GM21423 (cell line): ENCODE measurements at regions not wholly inside any gene's neighbourhood (a gene's known extent, or its start where the extent isn't known, plus 50 kb on each side); places are given as distances from the start of the nearest gene placed in this dataset.
"Not testable (repeated sequence)": the region's sequence is repeated elsewhere in the genome, so short reads cannot be mapped to it uniquely, and the experiment has no call there.

Experiments used
- ATAC-seq: cut with Tn5 transposase; IDR thresholded peaks from one replicate; pipeline ENCODE4 v1.9.1; 2021; ENCODE audit warnings: mild to moderate bottlenecking, moderate library complexity; ENCODE audit not compliant: unreplicated experiment

DNA sequence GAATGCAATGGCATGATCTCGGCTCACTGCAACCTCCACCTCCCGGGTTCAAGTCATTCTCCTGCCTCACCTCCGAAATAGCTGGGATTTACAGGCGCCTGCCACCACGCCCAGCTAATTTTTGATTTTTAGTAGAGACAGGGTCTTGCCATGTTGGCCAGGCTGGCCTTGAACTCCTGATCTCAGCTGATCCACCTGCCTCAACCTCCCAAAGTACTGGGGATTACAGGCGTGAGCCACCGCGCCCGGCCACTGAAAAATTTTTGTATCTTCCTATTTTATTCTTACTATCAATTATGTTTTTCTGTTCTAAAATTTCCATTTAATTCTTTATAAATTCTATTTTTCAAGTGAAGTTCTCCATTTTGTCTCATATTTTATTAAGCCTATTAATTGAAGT lies 730.4 kb downstream of the EDEM1 start:
- no peak for ATAC-seq

DNA sequence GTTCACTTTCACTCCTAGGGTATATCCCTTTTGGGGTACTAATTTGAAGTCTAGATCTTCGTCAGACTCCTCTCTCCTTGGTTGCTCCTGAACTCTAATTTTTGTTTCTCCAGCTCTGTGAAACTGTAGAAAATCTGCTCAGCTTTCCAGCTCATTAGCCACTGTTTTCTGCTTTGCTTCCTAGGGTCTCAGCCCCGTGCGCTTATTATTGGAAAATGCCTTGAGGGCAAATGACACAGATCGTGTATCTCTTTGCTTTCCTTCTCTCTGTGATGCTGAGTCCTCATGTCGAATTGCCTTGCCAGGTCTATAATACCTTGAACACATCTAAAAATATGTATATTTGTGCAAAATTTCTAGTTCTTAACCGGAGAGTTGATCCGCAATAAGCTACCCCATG lies 731.1 kb downstream of the EDEM1 start:
- ATAC-seq = no peak

DNA sequence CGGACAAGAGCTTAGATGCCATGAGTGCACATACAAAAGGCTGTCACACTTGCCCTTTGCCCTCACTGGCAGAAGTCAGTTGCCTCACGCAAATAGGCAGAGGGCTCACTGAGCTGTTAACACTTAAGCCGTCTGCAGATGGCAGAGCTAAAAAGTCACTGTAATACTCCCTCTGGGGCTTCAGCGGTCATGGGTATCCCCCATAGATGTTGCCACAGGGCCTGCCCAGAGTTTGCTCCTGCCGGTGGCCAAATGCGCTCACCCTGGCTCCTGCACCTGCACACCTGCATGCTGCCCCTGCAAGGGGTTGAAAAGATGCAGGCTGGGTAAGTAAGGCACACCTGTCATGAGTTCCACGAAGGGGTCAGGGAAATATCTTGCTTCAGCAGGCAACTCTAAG lies 741.5 kb downstream of the EDEM1 start:
- no peak for ATAC-seq

DNA sequence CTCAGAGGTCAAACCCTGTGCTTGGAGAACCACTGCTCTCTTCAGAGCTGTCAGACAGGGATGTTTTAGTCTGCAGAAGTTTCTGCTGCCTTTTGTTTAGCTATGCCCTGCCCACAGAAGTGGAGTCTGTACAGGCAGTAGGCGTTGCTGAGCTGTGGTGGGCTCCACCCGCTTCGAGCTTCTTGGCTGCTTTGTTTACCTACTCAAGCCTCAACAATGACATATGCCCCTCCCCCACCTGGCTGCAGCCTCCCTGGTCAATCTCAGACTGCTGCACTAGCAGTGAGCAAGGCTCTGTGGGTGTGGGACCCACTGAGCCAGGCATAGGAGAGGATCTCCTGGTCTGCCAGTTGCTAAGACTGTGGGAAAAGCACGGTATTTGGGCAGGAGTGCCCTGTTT lies 756.6 kb downstream of the EDEM1 start:
- not testable (repeated sequence) for ATAC-seq

DNA sequence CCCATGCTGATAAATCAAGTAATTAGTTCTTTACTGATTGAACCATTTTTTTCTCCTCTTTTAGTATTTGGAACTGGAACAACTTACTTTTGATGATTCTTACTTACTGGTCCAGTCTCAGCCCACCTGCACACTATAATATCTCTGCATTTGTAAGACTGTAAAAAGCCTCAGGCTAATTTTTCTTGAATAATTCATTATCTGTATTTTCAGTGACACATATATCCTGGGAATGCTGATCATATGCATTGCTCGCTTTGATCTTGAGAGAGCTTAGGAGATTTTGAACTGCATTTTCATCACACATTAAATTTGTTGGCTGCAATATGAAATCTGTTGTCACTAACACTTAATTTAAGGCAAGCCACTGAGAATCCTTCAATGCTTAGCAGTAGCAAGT lies 760.6 kb downstream of the EDEM1 start:
- no peak for ATAC-seq

DNA sequence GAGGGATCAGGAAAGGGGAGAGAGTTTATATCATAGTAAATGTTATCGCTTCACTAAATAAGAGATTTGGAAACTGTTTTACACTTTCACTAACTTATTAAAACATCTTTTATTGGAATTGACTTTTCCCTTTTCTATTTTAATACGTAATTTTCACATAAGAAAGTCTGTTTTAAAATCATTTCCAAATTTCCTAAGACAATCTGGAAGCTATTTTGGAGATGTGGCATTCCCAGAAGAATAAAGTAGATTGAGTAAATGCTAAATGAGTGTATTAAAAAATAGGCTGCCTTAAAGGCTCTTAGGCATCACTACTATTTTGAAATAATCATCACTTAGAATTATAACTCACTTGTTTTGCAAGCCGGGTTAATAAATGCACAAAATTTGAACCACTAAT lies 763.5 kb downstream of the EDEM1 start:
- no peak for ATAC-seq

DNA sequence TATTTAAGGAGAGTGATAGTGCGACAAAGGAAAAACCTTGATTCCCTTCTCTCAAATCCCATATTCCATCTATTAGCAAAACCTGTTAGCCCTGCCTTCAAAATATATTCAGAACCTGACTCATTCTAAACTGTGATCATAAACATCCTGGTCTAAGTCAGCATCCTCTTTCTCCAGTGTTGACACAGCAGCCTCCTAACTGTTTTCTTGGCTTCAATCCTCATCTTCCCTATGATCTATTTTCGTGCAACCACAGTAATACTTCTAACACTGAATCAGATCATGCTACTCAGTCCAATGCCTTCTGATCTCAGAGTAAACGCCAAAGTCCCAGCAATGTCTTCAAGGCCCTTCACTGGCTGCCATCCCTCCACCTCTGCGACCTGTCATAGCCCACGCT lies 785.1 kb downstream of the EDEM1 start:
- ATAC-seq = no peak

DNA sequence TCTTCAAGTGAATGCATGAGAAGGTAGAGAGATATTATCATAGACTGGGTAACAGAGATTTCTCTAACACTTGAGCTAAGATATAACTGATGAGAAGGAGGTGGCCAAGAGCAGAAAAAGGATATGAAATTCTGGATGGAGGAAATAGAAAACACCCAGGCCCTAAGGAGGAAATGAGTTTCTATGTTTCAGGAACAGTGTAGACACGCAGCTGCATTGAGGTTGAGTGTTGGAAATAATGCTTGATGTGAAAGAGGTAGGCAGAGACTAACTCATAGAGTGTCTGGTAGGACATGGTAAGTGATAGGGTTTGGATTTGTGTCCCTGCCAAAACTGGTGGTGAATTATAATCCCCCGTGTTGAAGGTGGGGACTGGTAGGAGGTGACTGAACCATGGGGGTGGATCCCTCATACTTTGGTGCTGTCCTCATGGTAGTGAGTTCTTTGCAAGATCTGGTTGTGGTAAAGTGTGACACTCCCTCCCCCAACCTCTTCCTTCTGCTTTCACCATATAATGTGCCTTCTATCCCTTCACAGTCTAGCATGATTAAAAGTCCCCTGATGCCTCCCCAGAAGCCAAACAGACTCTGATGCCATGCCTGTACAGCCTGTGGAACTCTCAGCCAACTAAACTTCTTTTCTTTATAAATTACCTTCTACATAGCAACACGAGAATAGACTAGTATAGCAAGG lies 787.3 kb downstream of the EDEM1 start:
- no peak for ATAC-seq

DNA sequence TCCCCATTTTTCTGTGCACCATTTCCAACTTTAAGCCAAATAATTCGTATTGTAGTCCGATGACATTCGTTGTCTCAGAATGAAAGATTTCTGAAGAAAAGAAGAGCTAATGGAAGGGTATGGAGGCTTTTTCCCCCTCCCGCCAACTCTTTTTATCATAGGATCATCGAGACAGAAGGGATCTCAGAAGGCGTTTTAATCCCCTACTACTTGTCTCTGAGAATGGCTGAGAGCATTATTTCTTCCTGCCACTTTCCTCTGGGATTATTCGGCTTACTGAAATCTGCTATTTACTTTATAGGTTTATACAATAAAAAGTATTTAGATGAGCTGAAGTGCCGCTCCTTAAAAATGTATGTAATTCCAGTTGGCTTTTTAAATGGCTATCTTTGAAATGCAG lies 789.8 kb downstream of the EDEM1 start:
- ATAC-seq = no peak

DNA sequence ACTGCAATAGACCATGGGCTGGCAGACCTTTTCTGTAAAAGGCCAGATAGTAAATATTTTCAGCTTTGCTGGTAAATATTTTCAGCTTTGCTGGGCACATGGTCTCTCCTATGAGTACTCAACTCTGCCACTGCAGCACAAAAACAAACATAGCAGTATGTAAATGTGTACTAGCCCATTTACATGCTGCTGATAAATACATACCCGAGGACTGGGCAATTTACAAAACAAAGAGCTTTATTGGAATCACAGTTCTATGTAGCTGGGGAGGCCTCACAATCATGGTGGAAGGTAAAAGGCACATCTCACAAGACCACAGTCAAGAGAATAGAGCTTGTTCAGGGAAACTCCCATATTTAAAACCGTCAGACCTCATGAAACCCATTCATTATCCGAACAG lies 793.0 kb downstream of the EDEM1 start:
- no peak for ATAC-seq

DNA sequence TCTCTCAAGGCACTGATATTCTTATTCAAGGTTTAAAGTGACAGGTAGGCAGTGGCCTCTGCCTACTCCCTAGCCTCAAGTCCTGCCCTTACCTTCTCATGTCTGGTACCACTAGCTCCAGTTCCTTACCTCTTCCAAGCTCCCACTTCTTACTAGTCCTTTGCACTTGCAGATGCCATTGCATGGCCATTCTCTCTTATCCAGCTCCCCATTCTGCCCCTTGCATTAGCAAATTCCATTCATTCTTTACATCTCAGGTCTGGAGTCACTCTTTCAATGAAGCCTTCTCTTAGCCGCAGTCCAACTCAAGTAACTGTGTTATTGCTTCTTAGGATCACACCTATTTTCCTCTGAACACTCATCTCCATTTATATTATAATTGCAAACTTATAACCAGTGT lies 807.1 kb downstream of the EDEM1 start:
- no peak for ATAC-seq

DNA sequence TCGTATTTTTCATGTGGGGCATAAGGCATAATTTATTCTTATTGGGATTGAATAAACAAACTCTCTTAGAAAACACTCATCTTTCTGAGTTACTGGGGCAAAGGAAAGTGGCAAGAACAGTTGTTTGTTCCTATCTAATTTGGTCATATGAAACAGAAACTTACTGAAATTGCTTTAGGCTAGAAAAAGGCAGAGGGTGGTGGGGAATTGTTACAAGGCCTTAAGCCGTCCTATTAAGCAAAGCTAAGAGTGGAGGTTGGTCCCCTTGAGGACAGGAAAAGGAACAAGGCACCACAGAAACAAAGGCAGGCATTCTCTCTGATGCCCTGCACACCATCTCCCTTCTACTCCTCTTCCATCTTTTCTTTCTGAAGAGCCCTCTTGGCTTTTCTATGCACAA lies 830.9 kb downstream of the EDEM1 start:
- ATAC-seq = no peak

DNA sequence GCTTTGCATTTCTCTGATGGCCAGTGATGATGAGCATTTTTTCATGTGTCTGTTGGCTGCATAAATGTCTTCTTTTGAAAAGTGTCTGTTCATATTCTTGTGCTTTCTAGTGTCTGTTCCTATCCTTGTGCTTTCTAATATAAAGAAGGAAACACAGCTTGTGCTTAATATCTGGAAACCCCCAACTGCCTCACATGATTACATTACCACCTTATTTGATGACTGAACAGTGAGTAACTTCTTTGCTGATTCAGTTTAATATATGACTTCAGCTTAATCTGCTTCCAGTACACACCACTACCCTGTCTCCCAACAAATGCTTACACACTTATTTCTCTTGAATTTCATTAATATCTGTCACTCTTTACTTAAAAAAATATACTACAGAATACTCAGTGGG lies 835.1 kb downstream of the EDEM1 start:
- no peak for ATAC-seq

DNA sequence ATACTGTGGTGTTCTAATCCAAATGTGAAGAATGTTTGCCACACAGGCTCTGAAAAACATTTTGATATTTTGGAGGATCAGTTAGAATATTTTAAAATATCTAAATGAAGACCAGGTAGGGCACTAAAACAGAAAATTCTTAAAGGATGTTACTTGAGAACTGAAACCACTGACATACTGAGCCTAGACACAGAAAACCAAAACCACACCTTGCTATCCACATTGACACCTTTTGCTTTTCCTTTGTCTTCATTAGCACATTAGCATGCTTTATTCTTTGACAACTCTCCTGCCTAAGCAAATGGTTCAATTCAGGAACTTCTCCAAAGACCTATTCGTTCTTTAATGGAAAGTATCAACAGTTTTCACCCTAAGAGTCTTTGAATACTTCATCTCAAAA lies 835.9 kb upstream of the GRM7 start:
- ATAC-seq = no peak

DNA sequence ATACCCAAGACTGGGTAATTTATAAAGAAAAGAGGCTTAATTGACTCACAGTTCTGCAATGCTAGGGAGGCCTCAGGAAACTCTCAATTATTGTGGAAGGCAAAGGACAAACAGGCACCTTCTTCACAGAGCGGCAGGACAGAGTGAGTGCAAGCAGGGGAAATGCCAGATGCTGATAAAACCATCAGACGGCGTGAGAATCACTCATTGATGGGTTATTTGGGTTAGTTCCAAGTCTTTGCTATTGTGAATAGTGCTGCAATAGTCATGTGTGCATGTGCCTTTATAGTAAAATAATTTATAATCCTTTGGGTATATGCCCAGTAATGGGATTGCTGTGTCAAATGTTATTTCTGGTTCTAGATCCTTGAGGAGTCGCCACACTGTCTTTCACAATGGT lies 830.3 kb upstream of the GRM7 start:
- not testable (repeated sequence) for ATAC-seq

DNA sequence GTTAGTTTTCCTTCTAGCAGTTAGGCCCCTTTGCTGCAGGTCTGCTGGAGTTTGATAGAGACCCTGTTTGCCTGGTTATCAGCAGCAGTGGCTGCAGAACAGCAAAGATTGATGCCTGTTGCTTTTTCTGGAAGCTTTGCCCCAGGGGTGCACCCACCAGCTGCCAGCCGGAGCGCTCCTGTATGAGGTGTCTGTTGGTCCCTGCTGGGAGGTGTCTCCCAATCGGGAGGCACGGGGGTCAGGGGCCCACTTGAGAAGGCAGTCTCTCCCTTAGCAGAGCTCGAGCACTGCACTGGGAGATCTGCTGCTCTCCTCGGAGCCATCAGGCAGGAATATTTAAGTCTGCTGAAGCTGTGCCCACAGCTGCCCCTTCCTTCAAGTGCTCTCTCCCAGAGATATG lies 825.3 kb upstream of the GRM7 start:
- no peak for ATAC-seq

DNA sequence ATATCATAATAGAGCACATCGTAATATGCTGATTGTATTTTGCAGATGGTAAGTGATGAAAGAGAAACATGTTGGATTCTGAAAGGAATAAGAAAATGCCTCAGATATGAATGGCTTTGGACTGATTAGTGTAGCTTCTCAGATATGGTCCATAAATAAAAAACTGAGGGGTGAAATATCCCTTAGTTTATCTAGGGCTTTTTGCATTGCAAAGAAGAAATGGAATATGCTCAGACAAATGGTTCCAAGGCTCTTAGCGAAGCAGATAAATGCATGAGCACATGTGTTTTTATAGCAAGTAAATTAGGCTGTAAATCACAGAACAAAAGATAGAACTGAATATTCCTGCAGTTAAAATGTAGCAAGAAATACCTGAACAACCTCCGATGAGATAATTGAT lies 820.9 kb upstream of the GRM7 start:
- no peak for ATAC-seq

DNA sequence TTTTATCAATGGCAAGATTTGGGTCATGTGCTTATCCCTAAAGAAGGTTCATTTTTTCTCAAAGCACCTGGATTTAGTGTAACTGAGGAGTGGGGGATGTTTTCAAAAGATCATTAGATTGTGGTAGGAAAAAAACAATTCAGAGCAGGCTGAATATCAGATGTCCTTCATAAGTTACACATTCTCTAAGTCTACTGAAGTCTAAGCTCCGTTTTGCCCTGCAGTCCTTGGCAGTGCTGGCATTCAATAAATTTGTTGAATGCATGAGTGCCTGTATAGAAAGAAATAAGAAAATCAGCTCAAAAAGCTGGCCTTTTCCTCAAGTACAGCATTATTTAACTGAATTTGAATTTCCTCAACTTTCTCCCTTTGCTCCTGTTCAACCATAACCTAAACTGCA lies 819.0 kb upstream of the GRM7 start:
- ATAC-seq = no peak

DNA sequence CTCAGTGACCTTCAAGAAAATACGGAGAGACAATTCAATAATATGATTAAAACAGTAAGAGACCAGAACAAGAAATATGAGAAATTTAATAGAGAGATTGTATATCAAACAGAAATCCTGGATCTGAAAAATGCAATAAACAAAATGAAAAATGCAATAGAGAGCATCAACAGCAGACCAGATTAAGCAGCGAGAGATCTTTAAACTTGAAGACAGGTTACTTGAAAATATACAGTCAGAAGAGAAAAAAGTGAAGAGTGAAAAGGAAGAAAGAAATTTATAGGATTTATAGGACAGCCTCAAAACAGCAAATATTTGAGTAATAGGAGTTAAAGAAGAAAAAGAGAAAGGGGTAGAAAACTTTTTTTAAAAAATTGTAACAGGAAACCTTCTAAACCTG lies 813.9 kb upstream of the GRM7 start:
- no peak for ATAC-seq

DNA sequence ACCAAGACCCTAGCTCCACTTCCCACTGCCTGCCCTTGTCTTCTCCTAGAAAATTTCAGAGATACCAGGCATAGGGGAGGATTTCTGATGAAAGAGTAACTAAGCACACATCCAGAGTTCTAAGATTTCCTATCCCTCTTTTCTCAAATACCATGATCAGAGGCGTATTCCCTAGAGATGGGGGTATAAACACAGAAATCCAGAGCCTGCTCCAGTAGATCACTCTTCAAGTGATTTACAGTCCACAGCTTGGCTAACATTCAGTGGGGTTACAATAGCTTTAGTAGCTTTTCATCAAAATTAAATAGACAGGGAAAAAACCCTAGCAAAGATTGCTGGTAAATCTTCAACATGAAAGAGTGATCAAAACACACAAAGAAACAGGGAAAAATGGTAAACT lies 800.7 kb upstream of the GRM7 start:
- ATAC-seq = no peak

DNA sequence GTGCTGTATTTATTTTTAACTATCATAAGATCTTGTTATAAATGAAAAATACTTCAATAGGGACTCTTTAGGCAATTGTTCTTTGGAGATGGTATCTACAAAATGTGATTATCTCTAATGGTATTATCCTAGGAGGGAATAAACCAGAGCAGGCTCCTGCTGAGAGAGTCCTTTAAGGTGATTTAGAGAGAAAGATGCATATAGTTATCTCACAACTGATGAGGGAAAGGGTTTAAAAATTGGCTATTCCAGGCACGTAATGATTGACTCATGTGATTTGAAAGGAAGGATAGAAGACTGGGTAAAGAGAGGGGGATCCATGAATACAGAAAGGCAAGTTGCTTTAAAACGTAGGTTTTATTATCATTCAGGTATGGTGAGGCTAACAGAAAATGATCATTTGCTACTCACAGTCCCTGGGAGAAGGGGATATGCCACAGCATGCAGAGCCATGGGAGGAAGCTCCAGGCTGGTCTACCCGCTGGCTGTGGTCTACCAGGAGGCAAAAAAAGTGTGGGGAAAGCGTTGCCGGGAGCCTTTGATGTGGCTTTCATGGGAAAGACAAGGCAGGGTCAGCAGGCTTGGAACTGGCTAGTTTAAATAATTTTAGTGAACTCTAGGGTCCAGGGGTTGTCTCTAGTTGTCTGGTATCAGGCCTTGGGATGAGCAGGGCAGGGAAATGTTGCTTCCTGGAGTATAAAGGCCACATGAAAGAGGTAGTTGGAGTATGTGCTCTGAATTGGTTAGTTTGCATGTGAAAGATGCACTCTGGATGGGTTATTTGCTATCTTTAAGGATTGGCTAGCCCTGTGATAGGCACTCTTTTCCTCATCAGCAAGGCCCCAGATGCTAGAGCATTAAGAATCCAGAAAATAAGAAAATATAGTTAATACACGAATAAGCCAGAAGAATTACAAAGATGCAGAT lies 798.4 kb upstream of the GRM7 start:
- ATAC-seq = no peak

DNA sequence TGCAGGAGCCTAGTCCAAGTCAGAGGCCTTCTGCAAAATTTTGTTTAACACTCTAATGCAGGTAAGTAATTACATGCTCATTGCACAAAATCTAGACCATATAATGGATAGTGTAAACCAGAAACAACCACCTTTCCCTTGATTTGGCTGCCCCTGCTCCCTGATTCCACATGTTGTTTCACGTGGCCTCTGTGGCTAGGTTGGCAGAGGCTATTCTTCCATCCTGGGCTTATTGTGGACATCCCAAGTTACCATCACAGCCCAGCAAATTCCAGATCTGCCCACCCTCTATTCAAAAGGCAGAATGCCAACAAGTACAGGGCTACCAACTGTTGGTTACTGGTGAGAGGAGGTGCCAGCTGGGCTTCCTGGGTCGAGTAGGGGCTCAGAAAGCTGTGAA lies 794.5 kb upstream of the GRM7 start:
- ATAC-seq = no peak
